ENCODE measurements at regions not wholly inside any gene's neighbourhood (a gene's known extent, or its start where the extent isn't known, plus 50 kb on each side); places are given as distances from the start of the nearest gene placed in this dataset.
"Not testable (repeated sequence)": the region's sequence is repeated elsewhere in the genome, so short reads cannot be mapped to it uniquely, and the experiment has no call there.

- not testable (repeated sequence) for DNase-seq (ENCODE audit: low spot score)
Measured at GRCh38 chr1:144516172-144516571, 54.7 kb upstream of the NBPF15 start.

GRCh38 chr1:144516906-144517305 is 55.4 kb upstream of the NBPF15 start:
- DNase-seq (ENCODE audit: low spot score), result not testable (repeated sequence)

- not testable (repeated sequence) for DNase-seq (ENCODE audit: low spot score)
Measured at GRCh38 chr1:144518439-144518838, 57.0 kb upstream of the NBPF15 start.

GRCh38 chr1:144519528-144520189 is 58.2 kb upstream of the NBPF15 start:
- DNase-seq (ENCODE audit: low spot score), result not testable (repeated sequence)

- peak; percentile 47 for DNase-seq (ENCODE audit: low spot score)
Measured at GRCh38 chr1:144523661-144524407, 62.4 kb upstream of the NBPF15 start.

GRCh38 chr1:144532156-144532607 is 60.5 kb upstream of the PPIAL4F start:
- DNase-seq (ENCODE audit: low spot score), result not testable (repeated sequence)

GRCh38 chr1:144533480-144533879 is 59.2 kb upstream of the PPIAL4F start:
- DNase-seq (ENCODE audit: low spot score), result not testable (repeated sequence)

- not testable (repeated sequence) for DNase-seq (ENCODE audit: low spot score)
Measured at GRCh38 chr1:144534286-144534685, 58.4 kb upstream of the PPIAL4F start.

- not testable (repeated sequence) for DNase-seq (ENCODE audit: low spot score)
Measured at GRCh38 chr1:144536677-144537076, 56.0 kb upstream of the PPIAL4F start.

- DNase-seq (ENCODE audit: low spot score), result not testable (repeated sequence)
Measured at GRCh38 chr1:144537234-144537633, 55.5 kb upstream of the PPIAL4F start.

GRCh38 chr1:144538736-144539135 is 54.0 kb upstream of the PPIAL4F start:
- not testable (repeated sequence) for DNase-seq (ENCODE audit: low spot score)

- DNase-seq (ENCODE audit: low spot score), result not testable (repeated sequence)
Measured at GRCh38 chr1:144539191-144539960, 53.3 kb upstream of the PPIAL4F start.
